ENCODE measurements at regions not wholly inside any gene's neighbourhood (a gene's known extent, or its start where the extent isn't known, plus 50 kb on each side); places are given as distances from the start of the nearest gene placed in this dataset.

DNA sequence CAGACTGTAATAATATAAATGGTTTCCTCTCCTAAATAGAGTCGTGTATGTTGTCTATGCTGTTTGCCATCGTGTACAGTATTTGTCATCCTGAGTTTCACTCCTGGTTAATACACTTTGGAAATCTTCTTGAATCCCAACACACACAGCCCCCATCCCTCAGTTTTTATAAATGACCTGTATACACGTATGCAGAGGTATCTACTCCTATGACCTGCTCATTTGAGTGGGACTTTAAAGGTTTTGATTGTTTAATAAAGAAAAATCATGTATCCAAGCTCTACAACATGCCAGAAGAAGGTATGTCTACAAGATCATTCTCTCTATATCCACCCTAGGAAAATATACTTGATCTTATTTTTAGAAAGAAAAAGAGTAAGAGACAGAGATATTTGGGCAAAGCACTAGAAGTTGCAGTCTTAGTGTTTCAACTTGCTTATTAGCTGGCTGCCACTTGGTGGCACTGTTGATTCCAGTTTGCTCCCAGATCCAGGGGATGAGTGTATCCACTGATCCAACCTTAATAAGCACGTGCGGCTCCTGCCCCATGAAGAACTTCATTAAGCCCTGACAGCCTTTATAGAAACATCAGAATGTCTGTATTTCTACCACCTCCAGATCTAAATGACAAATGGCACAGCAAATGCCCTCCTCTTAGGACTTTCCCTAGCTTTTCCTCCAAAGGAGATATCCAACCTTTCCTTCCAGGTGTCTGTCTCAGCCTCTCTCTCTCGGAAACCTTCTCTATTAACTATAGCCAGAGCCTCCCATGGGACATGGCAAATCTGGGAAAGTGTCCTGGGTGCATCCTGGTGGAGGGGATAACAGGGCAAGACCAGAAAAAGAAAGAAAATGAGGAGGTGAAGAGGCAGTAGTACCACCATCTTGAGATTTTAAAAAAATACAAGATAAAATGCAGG, 181.6 kb upstream of the NEBL start:
- DNase-seq, result peak; percentile 33 to 50 (median 42)

DNA sequence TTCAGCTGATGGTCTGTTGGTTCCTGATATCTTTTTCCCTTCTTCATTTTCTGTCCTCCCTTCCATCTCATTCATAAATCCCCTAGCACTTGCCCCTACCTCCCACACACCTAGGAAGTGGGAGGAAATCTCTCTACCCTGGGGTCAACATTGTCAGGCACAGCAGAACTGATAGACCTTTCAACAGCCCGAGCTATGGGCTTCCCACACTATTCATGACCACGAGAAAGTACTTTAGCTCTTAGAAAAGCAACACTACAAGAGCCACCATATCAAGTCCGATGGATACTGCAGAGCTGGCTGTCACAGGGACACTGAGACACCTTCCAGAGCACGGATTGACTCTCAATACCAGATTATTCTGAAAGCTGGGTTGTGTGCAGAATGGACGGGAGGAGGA, 180.6 kb upstream of the NEBL start:
- no peak for DNase-seq

DNA sequence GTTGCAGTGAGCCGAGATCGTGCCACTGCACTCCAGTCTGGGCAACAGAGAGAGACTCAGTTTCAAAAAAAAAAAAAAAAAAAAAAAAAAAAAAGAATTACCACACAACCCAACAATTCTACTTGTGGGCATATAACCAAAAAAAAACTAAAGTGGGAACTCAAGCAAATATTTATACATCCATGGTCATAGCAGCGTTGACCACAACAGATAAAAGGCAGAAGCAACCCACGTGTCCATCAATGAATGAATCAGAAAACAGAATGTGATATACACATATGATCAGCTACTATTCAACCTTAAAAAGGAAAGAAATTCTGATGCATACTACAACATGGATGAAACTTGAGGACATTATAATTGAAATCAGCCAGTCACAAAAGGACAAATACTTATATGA, 179.3 kb upstream of the NEBL start:
- no peak for DNase-seq

DNA sequence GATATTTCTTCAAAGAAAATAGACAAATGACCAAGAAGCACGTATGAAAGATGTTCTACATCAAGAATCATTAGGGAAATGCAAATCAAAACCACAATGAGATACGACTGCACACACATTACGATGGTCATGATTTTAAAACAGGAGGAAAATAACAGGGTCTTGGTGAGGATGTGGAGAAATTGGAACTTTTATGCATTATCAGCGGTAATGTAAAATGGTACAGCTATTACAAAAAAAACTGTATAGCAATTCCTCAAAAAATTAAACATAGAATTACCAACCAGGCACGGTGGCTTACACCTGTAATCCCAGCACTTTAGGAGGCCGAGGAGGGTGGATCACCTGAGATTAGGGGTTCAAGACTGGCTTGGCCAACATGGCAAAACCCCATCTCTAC, 178.8 kb upstream of the NEBL start:
- DNase-seq, result no peak

DNA sequence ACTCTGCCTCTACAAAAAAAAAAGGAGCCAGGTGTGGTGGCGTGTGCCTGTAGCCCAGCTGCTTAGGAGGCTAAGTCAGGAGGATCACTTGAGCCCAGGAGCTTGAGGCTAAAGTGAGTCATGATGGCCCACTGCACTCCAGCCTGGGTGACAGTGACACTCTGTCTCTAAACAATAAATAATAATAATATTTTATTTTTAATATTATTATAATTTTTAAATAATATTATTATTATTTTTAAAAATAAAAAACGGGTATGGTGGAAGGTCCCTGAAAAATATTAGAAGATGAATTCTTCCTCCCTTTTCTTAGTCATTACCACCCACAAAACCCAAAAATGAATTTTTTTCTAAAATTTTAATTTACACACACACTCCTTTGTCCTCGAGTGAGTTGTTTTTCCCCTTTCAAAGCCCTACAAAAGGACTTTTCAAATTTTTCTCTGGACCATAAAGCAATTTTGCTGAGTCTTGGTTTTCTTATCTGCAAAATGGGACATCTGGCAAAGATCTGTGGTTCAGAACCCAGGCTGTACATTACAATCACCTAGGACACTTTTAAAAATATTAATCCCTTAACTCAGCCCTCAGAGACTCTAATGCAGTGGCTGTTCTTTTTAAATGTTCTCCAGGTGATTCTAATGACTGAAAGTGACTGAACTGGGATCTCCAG, 174.0 kb upstream of the NEBL start:
- DNase-seq, result no peak

DNA sequence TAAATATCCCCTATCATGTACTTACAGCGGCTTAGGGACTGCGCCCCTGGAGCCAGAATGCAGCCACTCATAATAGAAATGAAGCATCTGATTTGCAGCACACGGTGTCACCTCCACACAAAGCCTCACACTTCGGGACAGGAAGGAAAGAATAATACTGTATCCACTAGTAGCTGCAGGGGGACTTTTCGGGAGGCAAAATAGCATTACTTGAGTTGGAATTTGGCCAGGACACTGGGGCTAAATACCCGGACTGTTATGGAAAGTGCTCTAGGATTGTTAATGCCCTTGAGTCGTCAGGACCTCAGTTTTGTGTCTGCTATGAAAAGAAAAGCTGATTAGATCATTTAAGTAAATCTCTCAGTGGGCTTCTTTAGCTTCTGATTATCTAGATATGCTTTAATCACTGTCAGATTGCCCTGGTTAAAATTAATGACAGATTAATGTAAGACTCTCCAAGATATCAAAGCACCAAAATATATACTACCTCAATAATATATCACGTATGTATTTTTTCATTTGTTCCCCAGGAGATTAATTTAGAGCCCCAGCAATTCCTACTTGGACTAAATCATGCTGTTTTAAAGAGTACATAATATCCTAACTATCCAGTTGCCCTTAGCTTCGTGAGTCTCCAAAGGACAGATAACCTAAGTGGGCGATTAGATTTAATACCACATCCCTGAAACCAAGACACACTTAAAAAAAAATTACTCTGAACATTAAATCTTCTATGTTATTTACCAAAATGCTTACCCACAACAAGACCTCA, 173.0 kb upstream of the NEBL start:
- no peak for DNase-seq

DNA sequence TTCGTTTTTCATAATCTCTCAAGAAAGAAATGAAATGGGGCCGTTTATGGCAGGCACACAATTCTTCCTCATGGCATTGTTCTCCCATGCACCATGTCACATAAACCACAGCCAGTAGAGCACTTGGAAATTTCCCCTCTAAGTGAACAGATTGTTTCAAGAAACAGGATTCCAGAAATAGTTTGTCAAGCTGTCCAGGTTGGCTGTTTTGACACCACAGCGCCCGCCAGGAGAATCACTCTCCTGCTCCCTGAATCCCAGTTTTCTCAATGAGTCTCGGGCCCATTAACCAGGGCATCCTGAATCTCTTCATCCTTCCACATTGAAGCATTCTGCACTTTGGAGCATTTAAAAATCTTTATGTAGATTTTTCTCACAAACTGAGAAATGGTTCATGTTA, 172.2 kb upstream of the NEBL start:
- no peak for DNase-seq

DNA sequence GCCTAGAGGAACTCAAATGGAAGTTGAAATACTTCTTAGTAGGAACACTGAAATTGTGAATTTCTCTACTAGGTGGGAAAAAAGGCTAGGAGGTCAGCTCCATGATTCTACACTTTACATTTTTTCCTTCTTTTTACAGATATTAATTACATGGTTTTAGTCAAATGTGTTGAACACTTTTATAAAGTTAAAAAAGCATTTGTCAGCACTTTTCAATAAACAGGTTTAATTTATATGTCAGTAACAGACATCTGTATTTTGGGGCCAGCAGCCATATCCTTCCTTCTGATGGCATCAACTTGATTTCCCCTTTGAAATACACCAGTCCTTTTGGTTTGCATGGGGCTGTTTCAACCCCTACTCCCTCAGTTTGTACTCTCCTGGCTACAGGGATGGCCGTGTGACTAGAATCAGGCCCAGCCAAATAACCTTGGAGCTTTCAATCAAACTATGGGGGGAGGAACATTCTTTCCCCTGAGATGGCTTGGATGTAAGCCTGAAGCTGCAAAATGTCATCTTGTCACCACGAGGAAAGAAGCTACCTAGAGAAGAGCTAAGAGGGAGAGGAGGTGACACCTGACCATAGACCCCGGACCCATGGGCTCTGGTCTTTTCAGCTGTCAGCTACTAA, 171.0 kb upstream of the NEBL start:
- DNase-seq, result no peak

DNA sequence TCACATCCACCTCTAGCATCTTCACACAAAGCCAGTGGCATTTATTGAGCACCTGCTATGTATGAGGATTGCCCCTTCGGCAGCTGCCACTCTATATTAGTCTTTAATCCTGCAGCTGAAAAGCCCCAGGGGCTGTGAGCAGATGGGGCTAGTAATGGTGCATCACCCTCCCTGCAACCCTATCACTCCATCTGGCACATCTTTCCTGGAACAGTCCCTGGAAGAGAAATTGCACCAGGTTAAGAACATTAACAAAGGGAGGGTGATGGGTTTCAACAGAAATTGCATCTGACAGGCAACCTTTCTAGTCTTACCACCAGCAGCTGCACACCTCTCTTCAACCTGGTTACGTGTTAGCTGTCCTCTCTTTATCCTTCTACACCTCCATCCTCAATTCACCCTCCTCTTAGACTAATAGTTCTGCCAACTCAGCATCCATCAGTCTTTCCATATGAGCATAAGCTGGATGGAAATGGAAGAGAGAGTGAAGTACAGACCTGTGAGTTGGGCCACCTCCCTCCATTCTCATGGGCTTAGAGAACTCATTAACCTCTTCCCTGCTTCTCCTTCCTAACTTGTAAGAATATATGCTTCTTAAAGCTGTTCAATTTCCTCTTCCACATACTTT, 168.6 kb upstream of the NEBL start:
- DNase-seq, result no peak

DNA sequence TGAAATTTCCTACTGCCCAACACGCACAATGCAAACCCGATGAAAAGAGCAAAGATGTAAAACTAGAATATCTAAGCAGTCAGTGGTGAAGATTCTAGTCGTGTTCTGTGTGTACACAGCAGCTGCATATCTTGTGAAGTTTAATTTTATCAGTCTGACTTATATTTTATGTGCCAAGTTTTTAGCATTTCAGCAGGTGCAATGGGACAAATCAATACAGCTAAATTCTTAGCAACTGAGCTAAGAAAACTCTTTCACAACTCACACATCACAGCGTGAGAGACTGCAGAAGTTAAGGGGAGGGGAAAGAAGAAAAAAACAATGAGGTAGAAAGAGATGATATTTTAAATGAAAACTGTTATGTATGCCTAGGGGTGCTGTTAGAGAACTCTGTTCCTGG, 164.9 kb upstream of the NEBL start:
- DNase-seq, result no peak

DNA sequence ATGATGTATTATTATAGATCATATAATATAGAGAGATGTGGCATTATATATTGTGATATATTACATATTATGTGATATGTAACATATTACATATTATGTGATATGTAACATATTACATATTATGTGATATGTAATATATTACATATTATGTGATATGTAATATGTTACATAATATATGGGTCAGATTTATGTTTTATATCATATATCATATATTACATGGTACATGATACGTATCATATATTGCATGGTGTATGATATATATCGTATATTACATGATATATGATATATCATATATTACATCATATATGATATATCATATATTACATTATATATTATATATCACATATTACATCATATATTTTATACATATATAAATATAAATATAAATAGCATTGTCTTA, 164.1 kb upstream of the NEBL start:
- no peak for DNase-seq

DNA sequence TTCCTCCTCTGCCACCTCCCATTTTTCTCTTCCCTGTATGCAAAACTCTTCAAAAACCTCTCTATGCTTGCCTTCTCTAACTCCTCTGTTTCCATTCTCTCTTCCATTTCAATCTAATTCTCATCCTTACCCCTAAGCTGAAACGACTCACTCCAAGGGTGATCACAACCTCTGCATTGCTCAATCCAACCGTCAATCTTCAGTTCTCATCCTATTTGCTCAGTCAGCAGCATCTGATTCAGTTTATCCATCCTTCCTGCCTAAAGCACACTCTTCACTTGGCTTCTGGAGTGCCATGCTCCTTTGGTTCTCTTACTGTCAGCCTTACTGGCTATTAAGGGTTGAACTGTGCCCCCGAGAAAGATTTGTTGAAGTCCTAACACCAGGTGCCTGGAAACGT, 163.5 kb upstream of the NEBL start:
- DNase-seq, result no peak

DNA sequence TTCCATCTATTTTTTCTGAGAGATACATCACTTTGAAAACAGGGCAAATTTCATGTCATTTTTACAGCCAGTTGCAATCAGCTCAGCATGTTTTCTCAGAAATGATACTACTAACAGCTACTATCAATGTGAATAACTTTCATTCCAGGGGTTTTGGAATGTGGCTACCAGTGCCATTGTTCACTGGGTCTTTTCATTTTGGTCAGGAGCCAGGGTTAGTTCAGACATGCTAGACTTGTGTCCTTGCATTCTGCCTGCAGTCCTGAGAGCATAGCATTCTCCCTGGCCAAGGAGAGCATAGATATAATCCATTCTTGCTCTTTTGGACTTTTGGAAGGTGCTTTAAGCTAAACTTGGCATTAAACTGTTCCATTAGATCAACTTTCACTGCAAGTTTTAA, 160.9 kb upstream of the NEBL start:
- DNase-seq, result no peak

DNA sequence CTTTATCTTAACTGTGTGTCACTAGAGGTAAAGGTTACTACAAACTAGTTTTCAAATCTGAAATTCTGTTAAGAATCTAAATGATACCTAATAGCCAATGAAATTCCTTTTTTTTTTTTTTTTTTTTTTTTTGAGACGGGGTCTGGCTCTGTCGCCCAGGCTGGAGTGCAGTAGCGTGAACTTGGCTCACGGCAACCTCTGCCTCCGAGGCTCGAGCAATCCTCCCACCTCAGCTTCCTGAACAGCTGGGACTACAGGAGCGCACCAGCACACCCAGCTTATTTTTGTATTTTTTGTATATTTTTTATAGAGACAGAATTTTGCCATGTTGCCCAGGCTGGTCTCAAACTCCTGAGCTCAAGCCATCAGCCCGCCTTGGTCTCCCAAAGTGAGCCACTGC, 160.3 kb upstream of the NEBL start:
- DNase-seq, result no peak

DNA sequence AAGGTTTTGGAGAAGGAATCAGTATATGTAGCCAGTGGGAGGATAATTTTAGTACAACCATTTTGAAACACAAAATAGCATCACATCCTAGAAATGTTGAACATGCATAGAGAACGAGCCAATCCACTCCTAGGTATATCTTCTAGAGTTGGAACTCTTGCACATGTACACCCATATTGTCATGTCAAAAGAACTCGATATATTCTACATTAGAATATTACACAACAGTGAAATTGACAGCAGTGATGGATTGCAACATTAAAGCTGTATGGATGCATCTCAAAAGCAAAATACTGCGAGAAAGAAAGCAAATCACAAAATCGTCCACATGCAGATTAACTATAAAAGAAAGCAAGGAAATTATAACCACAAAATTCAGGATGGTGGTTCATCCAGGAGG, 159.3 kb upstream of the NEBL start:
- no peak for DNase-seq

DNA sequence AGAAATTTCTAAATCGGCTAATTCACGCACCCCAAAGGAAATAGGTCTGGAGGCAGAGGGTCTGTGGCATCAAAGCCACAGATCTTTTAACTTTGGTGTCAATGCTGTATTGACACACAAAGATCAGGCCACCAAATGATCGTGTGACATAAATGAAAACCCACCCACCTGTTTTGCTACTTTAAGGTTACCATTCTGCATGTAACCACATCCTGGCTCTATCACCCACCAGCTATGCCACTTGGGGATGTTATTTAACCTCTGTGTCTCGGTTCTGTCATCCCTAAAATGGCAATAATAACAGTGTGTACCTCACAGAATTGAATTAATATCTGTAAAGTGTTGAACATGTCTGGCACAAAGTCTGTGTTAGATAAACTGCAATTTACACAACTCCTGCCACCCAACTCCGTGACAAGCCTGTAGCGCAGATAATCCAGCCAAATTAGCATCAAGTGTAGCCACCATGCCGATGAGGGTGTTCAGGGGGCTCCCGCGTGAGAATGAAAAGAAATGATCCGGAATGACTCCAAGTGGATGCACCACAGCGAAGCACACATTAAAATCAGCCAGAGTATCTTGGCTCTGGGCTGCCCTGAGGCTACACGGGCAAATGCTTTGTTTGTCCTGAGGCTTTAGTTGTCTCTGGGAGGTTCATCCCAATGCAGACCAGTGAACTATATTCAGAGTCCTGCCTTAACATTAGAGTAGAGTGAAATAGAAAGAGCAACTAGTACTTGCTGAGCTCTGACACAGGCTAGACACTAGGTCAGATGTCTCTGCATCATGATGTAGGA, 158.4 kb upstream of the NEBL start:
- DNase-seq, result no peak

DNA sequence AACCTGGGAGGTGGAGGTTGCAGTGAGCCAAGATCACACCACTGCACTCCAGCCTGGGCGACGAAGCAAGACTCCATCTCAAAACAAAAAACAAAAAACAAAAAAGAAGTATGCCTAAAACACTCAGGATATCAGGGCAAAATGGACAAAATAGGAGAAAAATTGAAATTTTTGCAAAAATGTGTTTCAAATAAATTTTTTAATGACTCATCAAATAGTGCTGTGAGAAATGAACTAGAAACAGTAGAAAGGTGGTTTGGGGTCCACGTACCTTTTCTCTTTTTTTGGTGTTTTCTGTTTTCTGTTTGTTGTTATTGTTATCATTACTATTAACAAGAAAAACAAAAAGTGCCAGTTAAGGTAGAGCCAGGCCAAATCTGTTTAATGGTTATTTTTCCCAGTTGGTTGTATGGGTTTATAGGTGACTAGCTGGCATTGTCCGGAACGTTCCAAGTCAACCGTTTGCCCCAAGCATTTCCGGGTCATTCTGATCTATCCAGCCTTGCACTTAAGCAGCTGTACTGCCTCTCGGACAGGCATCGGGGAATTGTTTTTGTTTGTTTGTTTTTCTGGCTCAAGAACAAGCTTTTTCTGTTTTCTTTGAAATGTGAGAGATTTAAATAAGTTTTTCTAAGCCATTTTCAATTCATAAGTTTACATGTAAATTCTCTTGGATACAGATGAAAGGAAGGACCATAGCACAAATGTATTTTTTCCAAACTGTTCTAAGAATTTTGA, 157.0 kb upstream of the NEBL start:
- DNase-seq, result no peak

DNA sequence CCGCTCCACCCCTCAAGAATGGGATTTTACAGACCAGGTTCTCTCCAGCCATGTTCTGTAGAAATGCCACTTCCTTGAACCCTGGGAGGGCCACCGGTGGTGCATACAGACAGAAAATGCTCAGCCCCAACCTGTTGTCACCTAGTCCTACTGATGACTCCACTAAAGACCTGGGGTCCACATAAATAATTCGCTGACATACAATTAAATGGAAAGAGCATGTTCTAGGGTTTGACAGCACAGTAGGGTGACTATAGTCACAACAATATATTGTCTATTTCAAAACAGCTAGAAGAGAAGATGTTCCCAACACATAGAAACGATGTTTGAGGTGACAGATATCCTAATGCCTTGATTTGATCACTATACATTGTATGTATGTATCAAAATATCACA, 155.6 kb upstream of the NEBL start:
- DNase-seq, result no peak

DNA sequence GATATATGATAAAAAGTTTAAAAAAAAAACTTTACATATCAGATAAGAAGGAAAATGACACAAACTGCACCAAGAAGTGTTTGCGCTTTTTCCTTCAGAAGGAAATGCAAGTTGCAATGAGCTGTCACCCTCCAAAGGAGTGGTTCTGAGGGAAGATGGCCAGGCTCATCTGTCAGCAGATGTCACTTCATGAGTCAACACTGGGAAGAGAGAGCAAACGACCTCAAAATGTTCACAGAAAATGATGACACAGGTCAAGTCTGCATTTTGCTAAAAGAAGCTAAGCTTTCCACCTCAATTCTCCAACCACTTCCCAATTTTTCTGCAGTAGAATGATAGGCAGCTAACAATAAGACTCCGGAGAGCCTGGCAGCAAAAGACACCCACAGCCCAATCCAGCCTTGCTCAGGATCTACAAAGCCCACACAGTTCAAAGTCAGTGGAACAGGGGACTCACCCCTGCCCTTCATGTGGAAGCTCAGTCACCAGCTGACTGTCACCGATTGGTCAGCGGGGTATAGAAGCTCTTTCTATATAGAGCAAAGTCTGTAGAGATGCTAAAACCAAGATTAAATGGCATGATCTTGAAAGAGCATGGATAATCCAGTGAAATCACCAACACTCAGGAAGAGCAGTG, 155.1 kb upstream of the NEBL start:
- DNase-seq, result no peak

DNA sequence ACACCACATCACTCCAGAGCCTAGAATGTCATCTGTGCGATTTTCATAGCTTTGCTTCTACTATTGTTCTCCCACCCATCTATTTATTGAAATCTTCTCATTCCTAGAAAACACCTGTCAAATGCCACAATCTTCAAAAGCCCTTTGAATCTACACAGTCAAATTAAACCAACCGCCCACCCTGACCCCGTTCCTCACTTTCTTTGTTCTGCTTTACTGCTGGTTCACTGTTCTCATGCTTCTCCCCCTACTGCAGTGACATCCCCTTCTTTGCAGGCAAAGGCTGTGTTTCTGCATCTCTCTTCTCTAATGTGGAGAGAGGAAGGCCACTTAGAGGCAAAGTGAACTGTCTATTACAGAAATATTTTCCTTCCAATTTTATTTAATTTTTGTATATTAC, 152.4 kb upstream of the NEBL start:
- DNase-seq, result no peak

DNA sequence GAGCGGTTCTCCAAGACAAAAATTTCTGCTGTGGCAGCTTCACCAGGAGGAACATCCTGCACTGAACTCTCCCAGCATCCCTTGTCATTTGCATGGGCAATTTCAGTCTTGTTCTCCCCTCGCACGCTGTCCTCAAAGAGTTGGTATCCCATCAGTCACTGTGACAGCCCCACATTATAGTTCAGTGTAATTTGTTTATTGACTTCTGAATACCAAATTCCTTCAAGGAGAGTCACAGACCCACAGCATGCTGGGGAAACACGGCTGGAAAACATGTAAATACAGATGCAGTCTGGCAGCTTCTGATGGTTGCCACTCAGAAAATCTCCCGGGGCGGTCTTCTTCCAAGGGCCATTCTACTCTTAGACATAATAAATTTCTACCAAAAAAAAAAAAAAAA, 151.0 kb upstream of the NEBL start:
- no peak for DNase-seq

Data from suppressor macrophage treated with lipopolysaccharide for 1 hour (primary cell).